IMR-90 (cell line): ENCODE measurements at regions not wholly inside any gene's neighbourhood (a gene's known extent, or its start where the extent isn't known, plus 50 kb on each side); places are given as distances from the start of the nearest gene placed in this dataset.

Source experiments
- ATAC-seq: fragments of 200-7000 bp; cut with Tn5 transposase; 2 replicates; pipeline ENCODE4 v1.9.1; 2020; ENCODE audit warnings: low read depth, mild to moderate bottlenecking, moderate library complexity
- BruUV-seq: library from RNA; stranded (reverse); fragments of 400-500 nt; replicated peaks from 2 replicates; lab custom pipeline; 2021; lab: Mats Ljungman, UMichigan
- CTCF ChIA-PET: fragments of 300-600 bp; formaldehyde crosslinking; extraction: SDS; loops from one replicate; lab custom pipeline; 2021; ENCODE audit warnings: antibody characterized with exemption; lab: Yijun Ruan, JAX
- POLR2A ChIA-PET: fragments of 300-600 bp; sonication (Branson Sonifier 250); formaldehyde crosslinking; loops from one replicate; lab custom pipeline; 2022; ENCODE audit warnings: antibody characterized with exemption; ENCODE audit not compliant: unreplicated experiment; lab: Charles Lee
- DNase-seq: peaks from one replicate; pipeline ENCODE4 v3.0.0; 2013
- H2AFZ ChIP-seq: replicated peaks from 2 replicates; pipeline ENCODE3; 2013; ENCODE audit warnings: low read length, mild to moderate bottlenecking; ENCODE audit not compliant: poor library complexity
- H2AK5ac ChIP-seq: 2 replicates; pipeline ENCODE4 v1.6.1; 2013; ENCODE audit warnings: low read depth, low read length, inconsistent platforms
- H2AK9ac ChIP-seq: replicated peaks from 2 replicates; pipeline ENCODE3; 2013; ENCODE audit warnings: mild to moderate bottlenecking, low read depth, low read length, moderate library complexity; ENCODE audit not compliant: poor library complexity
- H2BK120ac ChIP-seq: 2 replicates; pipeline ENCODE4 v1.6.1; 2013; ENCODE audit warnings: low read depth, low read length, inconsistent platforms
- H2BK15ac ChIP-seq: 3 replicates; pipeline ENCODE4 v1.6.1; 2013; ENCODE audit warnings: low read depth, low read length, inconsistent platforms
- H2BK20ac ChIP-seq: 2 replicates; pipeline ENCODE4 v1.6.1; 2013; ENCODE audit warnings: low read depth, mild to moderate bottlenecking, inconsistent platforms, low read length, moderate library complexity
- H2BK5ac ChIP-seq: 2 replicates; pipeline ENCODE4 v1.6.1; 2013; ENCODE audit warnings: mild to moderate bottlenecking, low read depth, low read length, inconsistent platforms; ENCODE audit not compliant: poor library complexity, severe bottlenecking
- H3K14ac ChIP-seq: replicated peaks from 2 replicates; pipeline ENCODE4 v1.6.1; 2013; ENCODE audit warnings: low read depth, low read length, inconsistent platforms
- H3K18ac ChIP-seq: 2 replicates; pipeline ENCODE4 v1.6.1; 2013; ENCODE audit warnings: low read depth, low read length, control low read depth
- H3K23ac ChIP-seq: 2 replicates; pipeline ENCODE4 v1.6.1; 2013; ENCODE audit warnings: low read depth, low read length, inconsistent platforms
- H3K27ac ChIP-seq: 2 replicates; pipeline ENCODE4 v1.5.1; 2013; ENCODE audit warnings: mild to moderate bottlenecking, control low read depth, low read length; ENCODE audit not compliant: insufficient read depth
- H3K27me3 ChIP-seq: 2 replicates; pipeline ENCODE4 v1.6.1; 2013; ENCODE audit warnings: low read length; ENCODE audit not compliant: control insufficient read depth, insufficient read depth
- H3K36me3 ChIP-seq: 2 replicates; pipeline ENCODE4 v1.6.1; 2013; ENCODE audit warnings: low read length, mixed read lengths; ENCODE audit not compliant: control insufficient read depth, insufficient read depth
- H3K4ac ChIP-seq: 2 replicates; pipeline ENCODE4 v1.6.1; 2013; ENCODE audit warnings: low read depth, low read length, inconsistent platforms
- H3K4me1 ChIP-seq: 2 replicates; pipeline ENCODE4 v1.6.1; 2013; ENCODE audit warnings: low read length, mixed read lengths; ENCODE audit not compliant: control insufficient read depth, insufficient read depth
- H3K4me2 ChIP-seq: 2 replicates; pipeline ENCODE4 v1.6.1; 2013; ENCODE audit warnings: low read depth, mild to moderate bottlenecking, control low read depth, low read length, moderate library complexity
- H3K4me3 ChIP-seq: 2 replicates; pipeline ENCODE4 v1.5.1; 2013; ENCODE audit warnings: low read depth, mild to moderate bottlenecking, control low read depth, low read length, moderate library complexity; ENCODE audit not compliant: insufficient read depth
- H3K56ac ChIP-seq: 2 replicates; pipeline ENCODE4 v1.6.1; 2013; ENCODE audit warnings: low read length, inconsistent platforms; ENCODE audit not compliant: insufficient read depth; ENCODE audit errors: extremely low read depth
- H3K79me1 ChIP-seq, 2 experiments: 2 replicates each; pipeline ENCODE4 v1.6.1; 2013; ENCODE audit warnings: low read length in 2 of 2, inconsistent platforms in 1 of 2, low read depth in 1 of 2
- H3K9ac ChIP-seq: 2 replicates; pipeline ENCODE4 v1.6.1; 2013; ENCODE audit warnings: low read depth, low read length, control low read depth
- H3K9me1 ChIP-seq: 2 replicates; pipeline ENCODE4 v1.6.1; 2013; ENCODE audit warnings: low read length, inconsistent platforms; ENCODE audit not compliant: insufficient read depth
- H3K9me3 ChIP-seq: 2 replicates; pipeline ENCODE4 v1.6.1; 2013; ENCODE audit warnings: low read length; ENCODE audit not compliant: control insufficient read depth, insufficient read depth
- H4K20me1 ChIP-seq: 2 replicates; pipeline ENCODE4 v1.6.1; 2013; ENCODE audit warnings: low read length, inconsistent platforms; ENCODE audit not compliant: insufficient read depth
- H4K5ac ChIP-seq: 2 replicates; pipeline ENCODE4 v1.6.1; 2013; ENCODE audit warnings: mild to moderate bottlenecking, low read depth, low read length, control low read depth
- H4K8ac ChIP-seq, 2 experiments: 2 replicates each; pipeline ENCODE4 v1.6.1; 2013; ENCODE audit warnings: low read depth in 2 of 2, low read length in 2 of 2, control low read depth in 1 of 2, inconsistent platforms in 1 of 2
- H4K91ac ChIP-seq: 2 replicates; pipeline ENCODE4 v1.6.1; 2013; ENCODE audit warnings: low read depth, low read length, inconsistent platforms; ENCODE audit not compliant: insufficient read depth
- BHLHE40 ChIP-seq: fragments of 150-350 bp; IDR thresholded peaks from 2 replicates; pipeline ENCODE4 v1.6.1; 2016; ENCODE audit warnings: mild to moderate bottlenecking, low read depth, low read length
- CEBPB ChIP-seq: IDR thresholded peaks from 2 replicates; pipeline ENCODE4 v1.6.1; 2012; ENCODE audit warnings: low read depth, low read length, improper control_type of control experiment
- CHD1 ChIP-seq: IDR thresholded peaks from 2 replicates; pipeline ENCODE4 v1.6.1; 2012; ENCODE audit warnings: low read depth, low read length, improper control_type of control experiment
- MAFK ChIP-seq: IDR thresholded peaks from 2 replicates; pipeline ENCODE4 v1.6.1; 2012; ENCODE audit warnings: low read depth, low read length, improper control_type of control experiment
- MXI1 ChIP-seq: IDR thresholded peaks from 2 replicates; pipeline ENCODE4 v1.6.1; 2012; ENCODE audit warnings: low read depth, mild to moderate bottlenecking, low read length, moderate library complexity, borderline replicate concordance
- RAD21 ChIP-seq: IDR thresholded peaks from 2 replicates; pipeline ENCODE4 v1.6.1; 2012; ENCODE audit warnings: low read length, improper control_type of control experiment
- RCOR1 ChIP-seq: IDR thresholded peaks from 2 replicates; pipeline ENCODE4 v1.6.1; 2012; ENCODE audit warnings: mild to moderate bottlenecking, low read length, improper control_type of control experiment; ENCODE audit not compliant: insufficient replicate concordance
- SMC3 ChIP-seq: fragments of 150-350 bp; IDR thresholded peaks from 2 replicates; pipeline ENCODE4 v1.6.1; 2016; ENCODE audit warnings: low read depth, mild to moderate bottlenecking, antibody characterized with exemption, low read length, moderate library complexity
- WGBS, 2 experiments: methylation state at CpG; one replicate each; pipeline versions ENCODE4 v1.1.5 to v1.1.7; 2013; ENCODE audit warnings: missing lambda C conversion rate in 2 of 2; ENCODE audit not compliant: insufficient read length in 1 of 2; ENCODE audit errors: extremely low coverage in 2 of 2; 5-methylcytosine and 5-hydroxymethylcytosine counted together
- dilution Hi-C: fragments of 300-500 bp; cut with HindIII; formaldehyde crosslinking; loops from one replicate; pipeline ENCODE4 v1.14.3; 2018; ENCODE audit warnings: low sequenced_read_pairs; ENCODE audit not compliant: unreplicated experiment
- in situ Hi-C: fragments of 300-500 bp; cut with MboI; formaldehyde crosslinking; loops from 3 replicates; pipeline ENCODE4 v1.14.3; 2019; ENCODE audit warnings: low sequenced_read_pairs, inconsistent platforms, mixed read lengths
- intact Hi-C: fragments of 100-400 bp; cut with micrococcal nuclease; formaldehyde crosslinking; loops from 2 replicates; pipeline ENCODE4 v1.10.0; 2022
- TF ChIP-seq, protein P1 (sequence below): conservative IDR thresholded peaks from 2 replicates; pipeline ENCODE4 v1.5.1; 2012; ENCODE audit warnings: mild to moderate bottlenecking, low read depth, low read length, improper control_type of control experiment
- TF ChIP-seq, protein P2 (sequence below): fragments of 150-350 bp; IDR thresholded peaks from 2 replicates; pipeline ENCODE4 v1.6.1; 2017; ENCODE audit warnings: mild to moderate bottlenecking, antibody characterized with exemption, low read length, low read depth

DNA sequence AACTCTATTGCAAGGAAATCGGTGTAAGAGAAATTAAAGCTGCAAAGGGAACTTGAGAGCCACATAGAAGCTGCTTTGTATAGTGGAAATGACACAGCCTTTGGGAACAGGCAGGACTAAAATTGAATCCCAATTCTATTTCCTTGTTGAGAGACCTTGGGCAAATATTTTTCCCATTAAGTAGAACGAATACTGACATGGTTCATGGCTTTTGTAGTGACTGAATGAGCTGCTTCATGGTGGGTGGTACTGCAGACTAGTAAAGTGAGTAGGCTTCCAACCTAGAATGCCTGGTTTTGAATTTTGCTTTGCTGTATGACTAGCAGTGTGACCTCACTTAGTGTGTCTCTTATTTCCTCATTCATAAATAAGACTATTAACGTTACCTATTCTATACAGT is 182.2 kb upstream of the KCNIP4 start:
- no peak overlapping the region for H3K23ac ChIP-seq
- TF ChIP-seq BHLHE40 = no peak
- TF ChIP-seq, protein P1, sequence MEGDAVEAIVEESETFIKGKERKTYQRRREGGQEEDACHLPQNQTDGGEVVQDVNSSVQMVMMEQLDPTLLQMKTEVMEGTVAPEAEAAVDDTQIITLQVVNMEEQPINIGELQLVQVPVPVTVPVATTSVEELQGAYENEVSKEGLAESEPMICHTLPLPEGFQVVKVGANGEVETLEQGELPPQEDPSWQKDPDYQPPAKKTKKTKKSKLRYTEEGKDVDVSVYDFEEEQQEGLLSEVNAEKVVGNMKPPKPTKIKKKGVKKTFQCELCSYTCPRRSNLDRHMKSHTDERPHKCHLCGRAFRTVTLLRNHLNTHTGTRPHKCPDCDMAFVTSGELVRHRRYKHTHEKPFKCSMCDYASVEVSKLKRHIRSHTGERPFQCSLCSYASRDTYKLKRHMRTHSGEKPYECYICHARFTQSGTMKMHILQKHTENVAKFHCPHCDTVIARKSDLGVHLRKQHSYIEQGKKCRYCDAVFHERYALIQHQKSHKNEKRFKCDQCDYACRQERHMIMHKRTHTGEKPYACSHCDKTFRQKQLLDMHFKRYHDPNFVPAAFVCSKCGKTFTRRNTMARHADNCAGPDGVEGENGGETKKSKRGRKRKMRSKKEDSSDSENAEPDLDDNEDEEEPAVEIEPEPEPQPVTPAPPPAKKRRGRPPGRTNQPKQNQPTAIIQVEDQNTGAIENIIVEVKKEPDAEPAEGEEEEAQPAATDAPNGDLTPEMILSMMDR = no peak
- no peak for TF ChIP-seq RAD21
- TF ChIP-seq MAFK = no peak
- TF ChIP-seq MXI1 = no peak
- no peak for TF ChIP-seq CHD1
- TF ChIP-seq, protein P2, sequence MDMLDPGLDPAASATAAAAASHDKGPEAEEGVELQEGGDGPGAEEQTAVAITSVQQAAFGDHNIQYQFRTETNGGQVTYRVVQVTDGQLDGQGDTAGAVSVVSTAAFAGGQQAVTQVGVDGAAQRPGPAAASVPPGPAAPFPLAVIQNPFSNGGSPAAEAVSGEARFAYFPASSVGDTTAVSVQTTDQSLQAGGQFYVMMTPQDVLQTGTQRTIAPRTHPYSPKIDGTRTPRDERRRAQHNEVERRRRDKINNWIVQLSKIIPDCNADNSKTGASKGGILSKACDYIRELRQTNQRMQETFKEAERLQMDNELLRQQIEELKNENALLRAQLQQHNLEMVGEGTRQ = no peak
- TF ChIP-seq RCOR1 = no peak
- TF ChIP-seq CEBPB = no peak
- TF ChIP-seq SMC3 = no peak
- no peaks in the 10 kb centered on the region for H4K20me1 ChIP-seq
- H2BK5ac ChIP-seq = no peak overlapping the region
- no peak overlapping the region for H2BK15ac ChIP-seq
- H2BK20ac ChIP-seq = no peak overlapping the region
- no peak overlapping the region for H3K4me2 ChIP-seq
- no peaks in the 10 kb centered on the region for H3K36me3 ChIP-seq
- H3K4me3 ChIP-seq = no peak overlapping the region
- H2BK120ac ChIP-seq = no peak overlapping the region
- H3K4ac ChIP-seq = no peak overlapping the region
- no peaks in the 10 kb centered on the region for H3K9me3 ChIP-seq
- no peaks in the 10 kb centered on the region for H3K79me1 ChIP-seq
- H4K8ac ChIP-seq = no peak overlapping the region
- H3K9ac ChIP-seq = no peak overlapping the region
- no peaks in the 10 kb centered on the region for H3K27me3 ChIP-seq
- no peak overlapping the region for H4K5ac ChIP-seq
- intact Hi-C loops (no loop called here), dilution Hi-C loops (no loop called here), in situ Hi-C loops (no loop called here)
- H3K27ac ChIP-seq = no peak overlapping the region
- no peak overlapping the region for H2AK9ac ChIP-seq
- no peak overlapping the region for H3K56ac ChIP-seq
- no peak for ATAC-seq
- H4K91ac ChIP-seq = no peak overlapping the region
- H3K18ac ChIP-seq = no peak overlapping the region
- H2AK5ac ChIP-seq = no peak overlapping the region
- BruUV-seq = no TSS peak
- no peak overlapping the region for H2AFZ ChIP-seq
- POLR2A ChIA-PET = no interaction called here
- no peaks in the 10 kb centered on the region for H3K4me1 ChIP-seq
- no peak for DNase-seq
- no peaks in the 10 kb centered on the region for H3K9me1 ChIP-seq
- WGBS, 2 experiments = no CpG with 5 or more reads among the region's 3 CpGs
- no peak overlapping the region for H3K14ac ChIP-seq
- CTCF ChIA-PET = no interaction called here
